Mucosa of descending colon (tissue), 3 donors: ENCODE measurements at regions not wholly inside any gene's neighbourhood (a gene's known extent, or its start where the extent isn't known, plus 50 kb on each side); places are given as distances from the start of the nearest gene placed in this dataset.
"Not testable (repeated sequence)": the region's sequence is repeated elsewhere in the genome, so short reads cannot be mapped to it uniquely, and the experiment has no call there.

Source experiments
- ATAC-seq: fragments of 200-7000 bp; cut with Tn5 transposase; one replicate; pipeline ENCODE4 v1.9.1; 2020; ENCODE audit warnings: mild to moderate bottlenecking, moderate library complexity
- DNase-seq, 3 donors: peaks; one replicate each; pipeline ENCODE4 v3.0.0-alpha.2; 2020
- H3K36me3 ChIP-seq: fragments of 200-600 bp; one replicate; pipeline ENCODE4 v1.8.0; 2021; ENCODE audit warnings: low read depth, mild to moderate bottlenecking
- H3K4me1 ChIP-seq: fragments of 200-600 bp; one replicate; pipeline ENCODE4 v1.8.0; 2021; ENCODE audit warnings: low read depth, mild to moderate bottlenecking
- H3K4me3 ChIP-seq: fragments of 200-600 bp; one replicate; pipeline ENCODE4 v1.8.0; 2021; ENCODE audit warnings: mild to moderate bottlenecking
- H3K9me3 ChIP-seq: fragments of 200-600 bp; one replicate; pipeline ENCODE4 v1.8.0; 2021; ENCODE audit warnings: mild to moderate bottlenecking
- CTCF ChIP-seq: fragments of 200-600 bp; IDR thresholded peaks from one replicate; pipeline ENCODE4 v1.8.0; 2022; ENCODE audit warnings: antibody characterized with exemption, mild to moderate bottlenecking
- intact Hi-C, 2 donors: fragments of 100-400 bp; cut with DNase I in 1 of 2; cut with micrococcal nuclease in 1 of 2; formaldehyde crosslinking; loops; one replicate each; pipeline versions ENCODE4 v1.11.0 to v1.11.1; 2022; cut with DNase I, micrococcal nuclease
- donor health status: DM: no; HTN: no; CAD: no; lungs with moderate emphysema.
- donor health status: DM: no; HTN: no; CAD: no.
- donor health status: DM: no; HTN: yes; CAD: no.

GRCh38 chr5:101785090-101785489 lies 511.0 kb downstream of the SLCO4C1 start:
- H3K36me3 ChIP-seq, result no peaks in the 10 kb centered on the region
- H3K4me1 ChIP-seq, result peaks cover 2% of the 10 kb centered on the region
- intact Hi-C loops, result no loop called here
- ATAC-seq, result no peak
- DNase-seq, result no peak
- H3K9me3 ChIP-seq, result no peaks in the 10 kb centered on the region
- TF ChIP-seq CTCF, result no peak
- H3K4me3 ChIP-seq, result no peak overlapping the region

GRCh38 chr5:101783241-101784013 lies 512.7 kb downstream of the SLCO4C1 start:
- ATAC-seq, result peak; percentile 45
- intact Hi-C loops, result no loop called here

GRCh38 chr5:101782352-101783103 lies 513.6 kb downstream of the SLCO4C1 start:
- Histone ChIP-seq H3K36me3 (no peaks in the 10 kb centered on the region), H3K4me1 (peaks cover 2% of the 10 kb centered on the region), H3K9me3 (no peaks in the 10 kb centered on the region), H3K4me3 (no peak overlapping the region)
- ATAC-seq (no peak), DNase-seq (no peak)
- intact Hi-C loops, result no loop called here
- TF ChIP-seq CTCF, result no peak

More at GRCh38 chr5:101783241-101784013, 512.7 kb downstream of the SLCO4C1 start:
- Histone ChIP-seq H3K9me3 (no peaks in the 10 kb centered on the region), H3K4me1 (peaks cover 2% of the 10 kb centered on the region), H3K36me3 (no peaks in the 10 kb centered on the region), H3K4me3 (no peak overlapping the region)
- no peak for DNase-seq
- no peak for TF ChIP-seq CTCF

GRCh38 chr5:101751105-101751504 lies 545.0 kb downstream of the SLCO4C1 start:
- ATAC-seq (no peak), DNase-seq (no peak)
- Histone ChIP-seq H3K36me3 (no peaks in the 10 kb centered on the region), H3K4me1 (no peaks in the 10 kb centered on the region), H3K9me3 (no peaks in the 10 kb centered on the region), H3K4me3 (no peak overlapping the region)
- TF ChIP-seq CTCF, result no peak
- intact Hi-C loops, result no loop called here

GRCh38 chr5:101743000-101743399 lies 553.1 kb downstream of the SLCO4C1 start:
- ATAC-seq, intact Hi-C loops, H3K4me1 ChIP-seq, H3K36me3 ChIP-seq, DNase-seq, H3K4me3 ChIP-seq, H3K9me3 ChIP-seq: not testable (repeated sequence)

- DNase-seq (no peak), ATAC-seq (no peak)
- intact Hi-C loops, result no loop called here
- Histone ChIP-seq H3K9me3 (no peaks in the 10 kb centered on the region), H3K36me3 (no peaks in the 10 kb centered on the region), H3K4me1 (no peaks in the 10 kb centered on the region), H3K4me3 (no peak overlapping the region)
- TF ChIP-seq CTCF, result no peak
Measured at GRCh38 chr5:101728933-101729332, 567.2 kb downstream of the SLCO4C1 start.
